ENCODE measurements at regions not wholly inside any gene's neighbourhood (a gene's known extent, or its start where the extent isn't known, plus 50 kb on each side); places are given as distances from the start of the nearest gene placed in this dataset.

DNA sequence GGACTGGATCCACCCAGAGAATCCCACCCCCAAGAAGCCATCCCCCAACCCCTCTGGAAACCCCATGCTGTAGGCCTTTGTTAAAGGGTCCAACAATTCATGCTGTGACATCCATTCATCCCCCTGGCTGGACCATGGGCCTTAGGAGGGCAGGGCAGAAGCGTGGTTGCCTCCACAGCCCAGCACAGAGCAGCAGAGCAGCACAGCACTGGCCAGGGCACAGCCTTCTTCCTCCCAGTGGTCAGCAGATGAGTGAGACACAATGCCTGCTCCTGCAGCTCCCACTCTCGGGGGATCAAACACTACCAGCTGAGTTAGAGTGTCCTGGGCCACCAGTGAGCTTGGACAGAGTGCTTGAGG lies 84.5 kb upstream of the LINC01488 start:
- no peaks in the 10 kb centered on the region for H3K27me3 ChIP-seq (ENCODE audit: low read length)
- POLR2A ChIA-PET (ENCODE audit: unreplicated experiment): no interaction called here
- H3K79me2 ChIP-seq (ENCODE audit: low read length): no peaks in the 10 kb centered on the region
- H3F3A ChIP-seq (ENCODE audit: low read length, unreplicated experiment): no peaks in the 10 kb centered on the region
- intact Hi-C loops (cut with micrococcal nuclease): no loop called here
- no peaks in the 10 kb centered on the region for H3K36me3 ChIP-seq (ENCODE audit: low read depth, low read length)
- H3K9me2 ChIP-seq (replicated peaks; ENCODE audit: low read length): no peaks in the 10 kb centered on the region
- CTCF ChIA-PET: no interaction called here
- no peak overlapping the region for H3K27ac ChIP-seq (ENCODE audit: low read length)
- no peak overlapping the region for H3K4me2 ChIP-seq (ENCODE audit: low read length)
- no peak for TF ChIP-seq EZH2 (IDR thresholded peaks at IDR 0.05; ENCODE audit: low read length, unreplicated experiment)
- TF ChIP-seq EZH2phosphoT487 (IDR thresholded peaks at IDR 0.05; ENCODE audit: borderline replicate concordance, low read length): no peak
- TF ChIP-seq, protein P1, sequence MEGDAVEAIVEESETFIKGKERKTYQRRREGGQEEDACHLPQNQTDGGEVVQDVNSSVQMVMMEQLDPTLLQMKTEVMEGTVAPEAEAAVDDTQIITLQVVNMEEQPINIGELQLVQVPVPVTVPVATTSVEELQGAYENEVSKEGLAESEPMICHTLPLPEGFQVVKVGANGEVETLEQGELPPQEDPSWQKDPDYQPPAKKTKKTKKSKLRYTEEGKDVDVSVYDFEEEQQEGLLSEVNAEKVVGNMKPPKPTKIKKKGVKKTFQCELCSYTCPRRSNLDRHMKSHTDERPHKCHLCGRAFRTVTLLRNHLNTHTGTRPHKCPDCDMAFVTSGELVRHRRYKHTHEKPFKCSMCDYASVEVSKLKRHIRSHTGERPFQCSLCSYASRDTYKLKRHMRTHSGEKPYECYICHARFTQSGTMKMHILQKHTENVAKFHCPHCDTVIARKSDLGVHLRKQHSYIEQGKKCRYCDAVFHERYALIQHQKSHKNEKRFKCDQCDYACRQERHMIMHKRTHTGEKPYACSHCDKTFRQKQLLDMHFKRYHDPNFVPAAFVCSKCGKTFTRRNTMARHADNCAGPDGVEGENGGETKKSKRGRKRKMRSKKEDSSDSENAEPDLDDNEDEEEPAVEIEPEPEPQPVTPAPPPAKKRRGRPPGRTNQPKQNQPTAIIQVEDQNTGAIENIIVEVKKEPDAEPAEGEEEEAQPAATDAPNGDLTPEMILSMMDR (conservative IDR thresholded peaks at IDR 0.05; ENCODE audit: low read depth, low read length): no peak
- DNase-seq (no peak), ATAC-seq (no peak)
- no peaks in the 10 kb centered on the region for H3K4me1 ChIP-seq (ENCODE audit: insufficient read depth, low read length)
- no peak overlapping the region for H3K4me3 ChIP-seq (ENCODE audit: low read length)
- BruUV-seq (replicated peaks): no TSS peak
- no peak overlapping the region for H2AFZ ChIP-seq (ENCODE audit: low read length)
- H3K9me3 ChIP-seq (ENCODE audit: low read length): no peaks in the 10 kb centered on the region
- H4K20me1 ChIP-seq (ENCODE audit: low read length): no peaks in the 10 kb centered on the region
- H3K9ac ChIP-seq (ENCODE audit: low read length): no peak overlapping the region

DNA sequence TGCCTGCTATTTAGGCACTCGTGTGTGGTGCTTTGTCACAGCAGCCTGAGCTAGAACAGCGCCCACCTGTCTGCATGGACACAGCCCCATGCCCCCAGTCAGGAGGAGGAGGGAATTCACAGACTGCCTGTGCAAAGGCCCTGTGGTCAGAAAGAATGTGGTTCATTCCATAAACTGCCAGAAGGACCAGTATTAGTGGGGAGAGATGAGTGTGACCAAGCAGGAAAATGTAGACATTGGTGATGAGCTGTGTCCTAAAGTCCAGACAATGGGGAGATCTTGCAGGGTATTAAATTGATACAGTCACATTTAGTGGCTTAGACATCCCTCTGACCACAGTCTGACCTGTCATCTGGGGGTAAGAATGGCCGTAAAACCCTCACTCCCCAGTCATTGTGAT lies 83.7 kb upstream of the LINC01488 start:
- Histone ChIP-seq H3F3A (ENCODE audit: low read length, unreplicated experiment) (no peaks in the 10 kb centered on the region), H3K27ac (ENCODE audit: low read length) (no peak overlapping the region), H3K4me2 (ENCODE audit: low read length) (no peak overlapping the region), H3K9me3 (ENCODE audit: low read length) (no peaks in the 10 kb centered on the region), H4K20me1 (ENCODE audit: low read length) (no peaks in the 10 kb centered on the region), H3K79me2 (ENCODE audit: low read length) (no peaks in the 10 kb centered on the region), H3K4me1 (ENCODE audit: insufficient read depth, low read length) (no peaks in the 10 kb centered on the region), H3K9me2 (replicated peaks; ENCODE audit: low read length) (no peaks in the 10 kb centered on the region), H3K9ac (ENCODE audit: low read length) (no peak overlapping the region), H3K36me3 (ENCODE audit: low read depth, low read length) (no peaks in the 10 kb centered on the region), H3K27me3 (ENCODE audit: low read length) (no peaks in the 10 kb centered on the region), H3K4me3 (ENCODE audit: low read length) (no peak overlapping the region), H2AFZ (ENCODE audit: low read length) (no peak overlapping the region)
- DNase-seq (no peak), ATAC-seq (no peak)
- TF ChIP-seq EZH2 (IDR thresholded peaks at IDR 0.05; ENCODE audit: low read length, unreplicated experiment) (no peak), EZH2phosphoT487 (IDR thresholded peaks at IDR 0.05; ENCODE audit: borderline replicate concordance, low read length) (no peak)
- TF ChIP-seq, protein P1 (conservative IDR thresholded peaks at IDR 0.05; ENCODE audit: low read depth, low read length): no peak
- ChIA-PET CTCF (no interaction called here), POLR2A (ENCODE audit: unreplicated experiment) (no interaction called here)
- intact Hi-C loops (cut with micrococcal nuclease): no loop called here
- BruUV-seq (replicated peaks): no TSS peak

DNA sequence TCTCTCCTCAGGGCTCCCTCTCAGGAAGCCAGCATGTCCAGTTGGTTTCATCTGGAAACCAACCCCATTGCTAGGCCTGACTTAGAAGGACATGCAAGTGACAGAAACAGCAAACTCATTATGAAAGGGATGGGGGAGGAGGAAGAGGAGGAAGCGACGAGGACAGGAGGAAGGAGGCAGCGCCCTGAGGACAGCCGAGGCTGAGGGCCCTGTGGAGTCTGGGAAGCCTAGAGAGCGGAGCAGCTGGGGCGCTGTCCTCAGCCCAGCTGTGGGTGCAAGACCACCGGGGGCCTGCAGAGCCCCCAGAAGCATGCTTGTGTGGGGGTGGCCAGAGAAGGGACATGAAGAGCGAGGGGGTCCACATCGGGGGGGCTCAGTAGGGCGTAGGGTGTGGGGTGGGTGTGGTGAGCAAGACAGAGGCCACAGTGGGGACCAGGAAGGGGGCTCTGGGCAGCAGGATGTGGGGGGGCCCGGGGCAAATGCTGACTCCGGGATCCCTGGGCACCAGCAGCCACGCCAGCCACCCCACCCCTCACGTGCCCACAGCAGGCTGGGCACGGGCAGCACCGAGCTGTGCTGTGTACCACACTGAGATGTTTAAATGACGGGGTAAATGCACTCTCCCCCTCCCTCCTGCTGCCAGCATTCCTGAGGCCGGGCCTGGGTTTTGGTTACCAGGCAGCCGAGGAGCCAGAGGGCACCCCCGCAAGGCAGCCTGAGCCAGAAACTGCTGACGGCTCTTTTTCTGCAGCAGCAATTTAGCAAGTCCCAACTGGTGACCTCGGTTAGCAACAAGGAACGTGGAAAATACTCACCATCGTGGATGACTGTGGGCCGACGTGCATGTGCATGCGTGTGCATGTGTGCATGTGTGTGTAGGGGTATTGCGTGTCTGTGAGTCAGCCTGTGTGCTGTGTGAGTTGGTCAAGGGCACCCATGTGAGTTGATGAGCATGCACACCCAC lies 82.7 kb upstream of the LINC01488 start:
- Histone ChIP-seq H3K36me3 (ENCODE audit: low read depth, low read length) (no peaks in the 10 kb centered on the region), H3F3A (ENCODE audit: low read length, unreplicated experiment) (no peaks in the 10 kb centered on the region), H3K9me2 (replicated peaks; ENCODE audit: low read length) (no peaks in the 10 kb centered on the region), H3K27ac (ENCODE audit: low read length) (no peak overlapping the region), H3K9ac (ENCODE audit: low read length) (no peak overlapping the region), H3K79me2 (ENCODE audit: low read length) (no peaks in the 10 kb centered on the region), H3K4me2 (ENCODE audit: low read length) (no peak overlapping the region), H3K4me3 (ENCODE audit: low read length) (no peak overlapping the region), H3K4me1 (ENCODE audit: insufficient read depth, low read length) (peaks cover 8% of the 10 kb centered on the region), H4K20me1 (ENCODE audit: low read length) (no peaks in the 10 kb centered on the region), H3K27me3 (ENCODE audit: low read length) (no peaks in the 10 kb centered on the region), H2AFZ (ENCODE audit: low read length) (no peak overlapping the region), H3K9me3 (ENCODE audit: low read length) (no peaks in the 10 kb centered on the region)
- CTCF ChIA-PET: no interaction called here
- intact Hi-C loops (cut with micrococcal nuclease): no loop called here
- TF ChIP-seq, protein P1 (conservative IDR thresholded peaks at IDR 0.05; ENCODE audit: low read depth, low read length): no peak
- TF ChIP-seq EZH2phosphoT487 (IDR thresholded peaks at IDR 0.05; ENCODE audit: borderline replicate concordance, low read length) (no peak), EZH2 (IDR thresholded peaks at IDR 0.05; ENCODE audit: low read length, unreplicated experiment) (no peak)
- DNase-seq: no peak
- no peak for ATAC-seq
- BruUV-seq (replicated peaks): no TSS peak
- POLR2A ChIA-PET (ENCODE audit: unreplicated experiment): no interaction called here
